NT2/D1 (cell line): ENCODE measurements at regions not wholly inside any gene's neighbourhood (a gene's known extent, or its start where the extent isn't known, plus 50 kb on each side); places are given as distances from the start of the nearest gene placed in this dataset.

Experiments used
- YY1 ChIP-seq: IDR thresholded peaks from 2 replicates; pipeline ENCODE4 v1.6.1; 2011; ENCODE audit not compliant: insufficient read length, insufficient read depth
- ZNF274 ChIP-seq: IDR thresholded peaks from 2 replicates; pipeline ENCODE4 v1.6.1; 2011; ENCODE audit warnings: mild to moderate bottlenecking, low read depth, low read length

DNA sequence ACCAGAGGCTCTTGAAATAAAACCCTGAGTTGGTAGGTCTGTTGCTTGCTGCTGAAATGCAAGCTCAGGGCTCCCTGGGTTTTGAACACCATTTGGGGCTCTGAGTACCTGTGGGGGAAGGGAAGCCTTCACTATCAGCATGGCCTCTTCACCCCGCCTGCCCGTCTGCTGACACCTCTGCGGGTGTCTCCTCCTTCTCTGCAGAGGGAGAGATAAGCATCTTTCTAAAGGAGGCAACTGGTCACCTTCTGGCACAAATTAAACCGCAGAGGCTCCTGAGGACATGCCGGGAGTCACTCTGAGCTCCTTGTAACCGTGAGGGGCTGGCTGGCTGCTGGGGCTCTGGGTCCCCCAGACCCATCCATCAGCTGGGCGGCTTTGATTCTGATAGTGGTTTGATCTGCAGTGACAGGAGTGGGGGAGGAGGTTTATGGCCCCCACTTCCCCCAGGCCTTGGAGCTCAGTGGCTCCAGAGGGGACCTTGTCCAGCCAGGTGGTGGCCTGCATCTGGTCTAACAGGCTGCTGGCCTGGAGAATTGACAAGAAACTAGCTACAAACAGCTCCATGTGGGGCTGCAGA is 123.5 kb downstream of the IRF8 start:
- TF ChIP-seq ZNF274: no peak
- TF ChIP-seq YY1: no peak
